Stomach (tissue), 4 donors: ENCODE measurements at regions not wholly inside any gene's neighbourhood (a gene's known extent, or its start where the extent isn't known, plus 50 kb on each side); places are given as distances from the start of the nearest gene placed in this dataset.

Experiments used
- CTCF ChIP-seq, 7 experiments: fragments of 450-650 bp in 4 of 7; fragments of 200-600 bp in 3 of 7; sonication (generic) in 3 of 7; IDR thresholded peaks; one replicate each; pipeline ENCODE4 v1.5.1; 2016 to 2019; ENCODE audit warnings: antibody characterized with exemption in 7 of 7, control low read depth in 2 of 7, mild to moderate bottlenecking in 1 of 7
- EP300 ChIP-seq: sonication (generic); formaldehyde crosslinking; IDR thresholded peaks from one replicate; pipeline ENCODE4 v1.6.1; 2017; ENCODE audit warnings: antibody characterized with exemption
- POLR2A ChIP-seq, 4 donors: fragments of 450-650 bp; IDR thresholded peaks; one replicate each; pipeline ENCODE4 v1.6.1; 2016; ENCODE audit warnings: antibody characterized with exemption in 4 of 4, control low read depth in 2 of 4, mild to moderate bottlenecking in 1 of 4, moderate library complexity in 1 of 4

DNA sequence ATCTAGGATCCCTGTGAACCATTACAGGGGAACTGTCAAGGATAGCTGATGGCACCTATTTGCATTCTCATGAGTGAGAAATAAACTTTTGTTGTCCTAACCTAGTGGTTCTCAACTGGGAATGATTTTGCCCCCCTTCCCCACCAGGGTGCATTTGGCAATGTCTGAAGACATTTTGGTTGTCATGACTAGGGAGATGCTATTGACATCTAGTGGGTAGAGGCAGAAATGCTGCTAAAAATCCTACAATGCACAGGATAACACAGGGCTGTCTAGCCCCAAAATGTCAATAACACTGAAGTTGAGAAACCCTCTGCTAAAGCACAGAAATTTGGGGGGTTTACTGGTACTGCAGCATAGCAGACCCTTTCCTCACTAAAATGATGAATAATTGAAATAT is 140.9 kb upstream of the SRRM4 start:
- no peak for TF ChIP-seq CTCF (IDR thresholded peaks at IDR 0.05)
- TF ChIP-seq EP300: no peak
- no peak for TF ChIP-seq POLR2A (IDR thresholded peaks at IDR 0.05)
